ENCODE measurements at regions not wholly inside any gene's neighbourhood (a gene's known extent, or its start where the extent isn't known, plus 50 kb on each side); places are given as distances from the start of the nearest gene placed in this dataset.

GRCh38 chr6:6856538-6857523 is 250.9 kb upstream of the RREB1 start:
- TF ChIP-seq, protein P1, sequence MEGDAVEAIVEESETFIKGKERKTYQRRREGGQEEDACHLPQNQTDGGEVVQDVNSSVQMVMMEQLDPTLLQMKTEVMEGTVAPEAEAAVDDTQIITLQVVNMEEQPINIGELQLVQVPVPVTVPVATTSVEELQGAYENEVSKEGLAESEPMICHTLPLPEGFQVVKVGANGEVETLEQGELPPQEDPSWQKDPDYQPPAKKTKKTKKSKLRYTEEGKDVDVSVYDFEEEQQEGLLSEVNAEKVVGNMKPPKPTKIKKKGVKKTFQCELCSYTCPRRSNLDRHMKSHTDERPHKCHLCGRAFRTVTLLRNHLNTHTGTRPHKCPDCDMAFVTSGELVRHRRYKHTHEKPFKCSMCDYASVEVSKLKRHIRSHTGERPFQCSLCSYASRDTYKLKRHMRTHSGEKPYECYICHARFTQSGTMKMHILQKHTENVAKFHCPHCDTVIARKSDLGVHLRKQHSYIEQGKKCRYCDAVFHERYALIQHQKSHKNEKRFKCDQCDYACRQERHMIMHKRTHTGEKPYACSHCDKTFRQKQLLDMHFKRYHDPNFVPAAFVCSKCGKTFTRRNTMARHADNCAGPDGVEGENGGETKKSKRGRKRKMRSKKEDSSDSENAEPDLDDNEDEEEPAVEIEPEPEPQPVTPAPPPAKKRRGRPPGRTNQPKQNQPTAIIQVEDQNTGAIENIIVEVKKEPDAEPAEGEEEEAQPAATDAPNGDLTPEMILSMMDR (IDR thresholded peaks at IDR 0.05), result no peak
- no peak for TF ChIP-seq ZFX (IDR thresholded peaks at IDR 0.05; ENCODE audit: borderline replicate concordance)

All from 22Rv1 (cell line).